H9 (cell line): ENCODE measurements at regions not wholly inside any gene's neighbourhood (a gene's known extent, or its start where the extent isn't known, plus 50 kb on each side); places are given as distances from the start of the nearest gene placed in this dataset.

Experiments used
- DNase-seq: peaks from one replicate; pipeline ENCODE4 v3.0.0-alpha.2; 2017
- H2AFZ ChIP-seq: one replicate; pipeline ENCODE4 v1.6.1; 2013; ENCODE audit warnings: mild to moderate bottlenecking, low read length, control low read depth, moderate library complexity
- H2AK5ac ChIP-seq: 2 replicates; pipeline ENCODE4 v1.6.1; 2013; ENCODE audit warnings: low read length, control low read depth, mixed read lengths; ENCODE audit not compliant: insufficient read length
- H2BK120ac ChIP-seq: one replicate; pipeline ENCODE4 v1.6.1; 2013; ENCODE audit warnings: low read depth, mild to moderate bottlenecking, low read length, control low read depth, inconsistent platforms; ENCODE audit not compliant: poor library complexity, severe bottlenecking
- H2BK12ac ChIP-seq: 2 replicates; pipeline ENCODE4 v1.6.1; 2013; ENCODE audit warnings: low read length, control low read depth, mixed read lengths, low read depth; ENCODE audit not compliant: insufficient read length
- H2BK15ac ChIP-seq: 2 replicates; pipeline ENCODE4 v1.6.1; 2013; ENCODE audit warnings: low read depth, low read length, control low read depth
- H2BK20ac ChIP-seq: one replicate; pipeline ENCODE4 v1.6.1; 2013; ENCODE audit warnings: low read depth, mild to moderate bottlenecking, low read length, control low read depth, inconsistent platforms; ENCODE audit not compliant: poor library complexity, severe bottlenecking
- H2BK5ac ChIP-seq: 2 replicates; pipeline ENCODE4 v1.6.1; 2013; ENCODE audit warnings: low read length, control low read depth, mixed read lengths; ENCODE audit not compliant: insufficient read length
- H3K14ac ChIP-seq: 2 replicates; pipeline ENCODE4 v1.6.1; 2013; ENCODE audit warnings: low read length, control low read depth; ENCODE audit not compliant: insufficient read depth
- H3K18ac ChIP-seq: 2 replicates; pipeline ENCODE4 v1.6.1; 2013; ENCODE audit warnings: low read depth, mild to moderate bottlenecking, mixed read lengths, low read length, control low read depth; ENCODE audit not compliant: insufficient read length
- H3K23ac ChIP-seq: 2 replicates; pipeline ENCODE4 v1.6.1; 2013; ENCODE audit warnings: low read length, control low read depth, mixed read lengths, low read depth; ENCODE audit not compliant: insufficient read length
- H3K23me2 ChIP-seq: 2 replicates; pipeline ENCODE4 v1.6.1; 2013; ENCODE audit warnings: low read depth, mild to moderate bottlenecking, mixed read lengths, low read length, control low read depth; ENCODE audit not compliant: insufficient read length, poor library complexity, severe bottlenecking
- H3K27ac ChIP-seq: 2 replicates; pipeline ENCODE4 v1.5.1; 2013; ENCODE audit warnings: low read length, control low read depth, mixed read lengths, low read depth; ENCODE audit not compliant: insufficient read length
- H3K27me3 ChIP-seq: 2 replicates; pipeline ENCODE4 v1.6.1; 2013; ENCODE audit warnings: low read length, control low read depth, inconsistent platforms; ENCODE audit not compliant: insufficient read depth
- H3K4ac ChIP-seq: 2 replicates; pipeline ENCODE4 v1.6.1; 2013; ENCODE audit warnings: low read depth, mild to moderate bottlenecking, control low read depth, inconsistent platforms, low read length, moderate library complexity
- H3K4me1 ChIP-seq: 2 replicates; pipeline ENCODE4 v1.6.1; 2013; ENCODE audit warnings: low read length, control low read depth, inconsistent platforms; ENCODE audit not compliant: insufficient read depth
- H3K4me2 ChIP-seq: 2 replicates; pipeline ENCODE4 v1.6.1; 2013; ENCODE audit warnings: low read length, control low read depth, mixed read lengths; ENCODE audit not compliant: insufficient read length, insufficient read depth
- H3K56ac ChIP-seq: 2 replicates; pipeline ENCODE4 v1.6.1; 2013; ENCODE audit warnings: low read depth, mild to moderate bottlenecking, mixed read lengths, low read length, control low read depth; ENCODE audit not compliant: insufficient read length
- H3K79me1 ChIP-seq: 2 replicates; pipeline ENCODE4 v1.6.1; 2013; ENCODE audit warnings: low read depth, mild to moderate bottlenecking, moderate library complexity, low read length, control low read depth, inconsistent platforms; ENCODE audit not compliant: insufficient read depth, poor library complexity, severe bottlenecking
- H3K79me2 ChIP-seq: 2 replicates; pipeline ENCODE4 v1.6.1; 2013; ENCODE audit warnings: low read length, control low read depth, inconsistent platforms; ENCODE audit not compliant: insufficient read depth
- H3K9ac ChIP-seq: 2 replicates; pipeline ENCODE4 v1.6.1; 2013; ENCODE audit warnings: low read length, control low read depth, mixed read lengths; ENCODE audit not compliant: insufficient read length; ENCODE audit errors: extremely low read depth
- H3K9me3 ChIP-seq: one replicate; pipeline ENCODE4 v1.6.1; 2013; ENCODE audit warnings: low read depth, low read length, inconsistent platforms; ENCODE audit not compliant: control insufficient read depth
- H3T11ph ChIP-seq: one replicate; pipeline ENCODE4 v1.6.1; 2013; ENCODE audit warnings: mild to moderate bottlenecking, low read length, control low read depth, inconsistent platforms
- H4K20me1 ChIP-seq: one replicate; pipeline ENCODE4 v1.6.1; 2013; ENCODE audit not compliant: control insufficient read depth, insufficient read length, insufficient read depth
- H4K5ac ChIP-seq: 2 replicates; pipeline ENCODE4 v1.6.1; 2013; ENCODE audit warnings: low read depth, mild to moderate bottlenecking, mixed read lengths, low read length, control low read depth; ENCODE audit not compliant: insufficient read length
- H4K8ac ChIP-seq: replicated peaks from 2 replicates; pipeline ENCODE4 v1.6.1; 2013; ENCODE audit warnings: low read length, control low read depth, mixed read lengths, low read depth; ENCODE audit not compliant: insufficient read length
- H4K91ac ChIP-seq: 2 replicates; pipeline ENCODE4 v1.6.1; 2013; ENCODE audit warnings: low read depth, mild to moderate bottlenecking, moderate library complexity, mixed read lengths, low read length, control low read depth; ENCODE audit not compliant: insufficient read length
- H3K27ac Mint-ChIP-seq, 3 experiments: 2 replicates in 2 of 3; 3 replicates in 1 of 3; pipeline ENCODE4 v1.8.0; 2020 to 2021; ENCODE audit warnings: mixed read lengths in 3 of 3, mild to moderate bottlenecking in 1 of 3, moderate library complexity in 1 of 3
- H3K27me3 Mint-ChIP-seq: 2 replicates; pipeline ENCODE4 v1.8.0; 2021; ENCODE audit warnings: low read depth, mild to moderate bottlenecking, moderate library complexity, mixed read lengths
- H3K36me3 Mint-ChIP-seq, 3 experiments: 2 replicates in 2 of 3; 3 replicates in 1 of 3; pipeline ENCODE4 v1.8.0; 2020 to 2021; ENCODE audit warnings: low read depth in 3 of 3, mixed read lengths in 3 of 3; ENCODE audit not compliant: insufficient read depth in 1 of 3
- H3K4me1 Mint-ChIP-seq, 2 experiments: 2 replicates each; pipeline ENCODE4 v1.8.0; 2020; ENCODE audit warnings: mixed read lengths in 2 of 2
- H3K4me3 Mint-ChIP-seq, 2 experiments: 2 replicates in 1 of 2; 3 replicates in 1 of 2; pipeline ENCODE4 v1.8.0; 2020 to 2021; ENCODE audit warnings: mild to moderate bottlenecking in 2 of 2, mixed read lengths in 2 of 2, moderate library complexity in 1 of 2
- H3K9me3 Mint-ChIP-seq, 2 experiments: 2 replicates in 1 of 2; 3 replicates in 1 of 2; pipeline ENCODE4 v1.8.0; 2020; ENCODE audit warnings: mild to moderate bottlenecking in 2 of 2, mixed read lengths in 2 of 2, moderate library complexity in 1 of 2
- CTCF ChIP-seq: fragments of 200-600 bp; sonication (generic); conservative IDR thresholded peaks from 3 replicates; pipeline ENCODE4 v1.8.0; 2021; ENCODE audit warnings: antibody characterized with exemption, mild to moderate bottlenecking
- WGBS: extraction: QIAGEN DNeasy Blood & Tissue Kit; methylation state at CpG from one replicate; pipeline ENCODE4 v1.1.7; 2013; ENCODE audit warnings: missing lambda C conversion rate, low lambda C conversion rate, mixed read lengths; ENCODE audit not compliant: insufficient read length; ENCODE audit errors: extremely low coverage; 5-methylcytosine and 5-hydroxymethylcytosine counted together

GRCh38 chr17:55859301-55859795, 108.5 kb downstream of the PCTP start:
- Histone ChIP-seq H3K9me3 (no peaks in the 10 kb centered on the region), H3K4me1 (no peaks in the 10 kb centered on the region), H3T11ph (no peak overlapping the region), H2BK12ac (no peak overlapping the region), H3K14ac (no peak overlapping the region), H3K79me1 (no peaks in the 10 kb centered on the region), H4K8ac (no peak overlapping the region), H3K23ac (no peak overlapping the region), H2AK5ac (no peak overlapping the region), H3K79me2 (no peaks in the 10 kb centered on the region), H3K23me2 (no peaks in the 10 kb centered on the region), H2BK120ac (no peak overlapping the region), H4K5ac (no peak overlapping the region), H3K4me2 (no peak overlapping the region), H2BK5ac (no peak overlapping the region), H3K9ac (no peak overlapping the region), H3K4ac (no peak overlapping the region), H4K20me1 (no peaks in the 10 kb centered on the region), H4K91ac (no peak overlapping the region), H3K27me3 (no peaks in the 10 kb centered on the region), H3K27ac (no peak overlapping the region), H2BK15ac (no peak overlapping the region), H3K18ac (no peak overlapping the region), H3K56ac (no peak overlapping the region), H2AFZ (no peak overlapping the region), H2BK20ac (no peak overlapping the region)
- TF ChIP-seq CTCF: no peak
- no CpG with 5 or more reads among the region's 2 CpGs for WGBS
- H3K27ac Mint-ChIP-seq: no peak overlapping the region
- no peaks in the 10 kb centered on the region for H3K9me3 Mint-ChIP-seq
- H3K36me3 Mint-ChIP-seq: no peaks in the 10 kb centered on the region
- no peaks in the 10 kb centered on the region for H3K4me1 Mint-ChIP-seq
- H3K4me3 Mint-ChIP-seq: no peak overlapping the region
- no peaks in the 10 kb centered on the region for H3K27me3 Mint-ChIP-seq
- no peak for DNase-seq
